ENCODE measurements at regions not wholly inside any gene's neighbourhood (a gene's known extent, or its start where the extent isn't known, plus 50 kb on each side); places are given as distances from the start of the nearest gene placed in this dataset.

DNA sequence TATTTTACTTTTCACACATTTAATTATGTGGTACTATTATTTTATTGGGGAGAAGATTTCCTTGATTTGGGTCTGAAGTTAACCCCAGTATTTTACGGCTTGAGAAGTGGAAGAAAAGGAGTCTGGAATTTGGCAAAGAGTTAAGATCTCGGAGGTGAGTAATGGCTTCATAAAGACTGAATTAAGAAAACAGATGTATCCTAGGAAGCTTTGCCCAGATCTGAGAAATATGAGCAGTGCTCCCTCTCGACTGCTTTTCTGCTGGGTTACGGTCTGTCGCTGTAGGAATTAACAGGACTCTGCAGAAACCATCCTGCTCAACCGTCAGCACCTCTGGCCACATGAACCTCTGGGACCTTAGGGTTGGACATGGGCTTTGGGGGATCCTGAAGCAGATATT, 163.6 kb upstream of the NDN start:
- ChIA-PET CTCF (no interaction called here), POLR2A (ENCODE audit: unreplicated experiment) (no interaction called here)
- BruUV-seq (replicated peaks): no TSS peak
- Histone ChIP-seq H3K4me3 (no peak overlapping the region), H3K9me3 (ENCODE audit: insufficient read depth, low read depth) (no peaks in the 10 kb centered on the region), H4K20me1 (ENCODE audit: insufficient read depth) (no peaks in the 10 kb centered on the region), H3K4me2 (no peak overlapping the region), H3K4me1 (replicated peaks; ENCODE audit: insufficient read depth) (no peaks in the 10 kb centered on the region), H3K27ac (no peak overlapping the region), H3K79me2 (ENCODE audit: low read depth) (no peaks in the 10 kb centered on the region), H3K9me2 (ENCODE audit: insufficient read depth) (no peaks in the 10 kb centered on the region), H3K36me3 (ENCODE audit: low read depth) (no peaks in the 10 kb centered on the region), H3K27me3 (ENCODE audit: insufficient read depth, low read depth) (no peaks in the 10 kb centered on the region), H2AFZ (no peak overlapping the region), H3F3A (ENCODE audit: insufficient read depth, low read depth) (no peaks in the 10 kb centered on the region)
- DNase-seq: no peak
- TF ChIP-seq EZH2 (IDR thresholded peaks at IDR 0.05; ENCODE audit: low read depth) (no peak), CTCF (conservative IDR thresholded peaks at IDR 0.05) (no peak)
- intact Hi-C loops (cut with micrococcal nuclease; ENCODE audit: unreplicated experiment): no loop called here

DNA sequence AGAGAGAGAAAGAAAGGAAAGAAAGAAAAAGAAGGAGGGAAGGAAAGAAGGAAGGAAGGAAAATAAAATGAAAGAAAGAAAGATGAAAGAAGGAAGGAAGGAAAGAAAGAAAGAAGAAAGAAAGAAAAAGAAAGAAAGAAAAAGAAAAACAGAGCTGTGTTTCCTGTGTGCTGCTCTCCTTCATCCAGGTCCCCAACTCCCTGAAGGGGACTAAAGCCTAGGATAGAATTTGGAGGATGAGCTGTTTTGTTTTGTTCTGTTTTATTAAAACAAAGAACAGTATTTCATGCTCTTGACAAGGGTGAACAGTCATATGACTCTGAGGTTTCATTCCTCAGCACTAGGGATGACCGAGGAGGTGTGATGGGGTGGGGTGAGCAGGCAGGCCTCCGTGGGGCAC, 164.8 kb upstream of the NDN start:
- TF ChIP-seq CTCF (conservative IDR thresholded peaks at IDR 0.05) (no peak), EZH2 (IDR thresholded peaks at IDR 0.05; ENCODE audit: low read depth) (no peak)
- Histone ChIP-seq H3K27ac (no peak overlapping the region), H3F3A (ENCODE audit: insufficient read depth, low read depth) (no peaks in the 10 kb centered on the region), H3K4me3 (no peak overlapping the region), H3K36me3 (ENCODE audit: low read depth) (no peaks in the 10 kb centered on the region), H4K20me1 (ENCODE audit: insufficient read depth) (no peaks in the 10 kb centered on the region), H3K4me2 (no peak overlapping the region), H3K79me2 (ENCODE audit: low read depth) (no peaks in the 10 kb centered on the region), H3K9me3 (ENCODE audit: insufficient read depth, low read depth) (no peaks in the 10 kb centered on the region), H3K9me2 (ENCODE audit: insufficient read depth) (no peaks in the 10 kb centered on the region), H2AFZ (no peak overlapping the region), H3K27me3 (ENCODE audit: insufficient read depth, low read depth) (no peaks in the 10 kb centered on the region), H3K4me1 (replicated peaks; ENCODE audit: insufficient read depth) (no peaks in the 10 kb centered on the region)
- ChIA-PET CTCF (no interaction called here), POLR2A (ENCODE audit: unreplicated experiment) (no interaction called here)
- no peak for DNase-seq
- intact Hi-C loops (cut with micrococcal nuclease; ENCODE audit: unreplicated experiment): no loop called here
- no TSS peak for BruUV-seq (replicated peaks)

DNA sequence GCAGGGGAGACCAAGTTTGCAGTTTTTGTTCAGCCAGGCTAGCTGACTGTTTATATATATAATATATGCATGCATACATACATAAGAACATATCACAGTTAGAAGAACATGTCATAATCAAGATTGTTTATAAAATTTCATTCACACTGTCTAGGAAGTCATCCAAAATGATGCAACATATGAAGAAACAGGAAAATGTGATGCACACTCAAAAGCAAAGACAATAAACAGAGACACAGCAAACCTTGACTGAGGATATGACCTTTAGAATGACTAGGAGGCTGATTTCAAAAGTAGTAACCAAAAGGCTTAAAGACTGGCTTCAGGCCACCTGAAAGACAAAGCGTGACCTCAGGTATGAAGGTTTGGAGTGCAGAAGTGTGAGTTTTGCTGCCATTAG, 166.2 kb upstream of the NDN start:
- Histone ChIP-seq H3K4me2 (no peak overlapping the region), H3K9me2 (ENCODE audit: insufficient read depth) (no peaks in the 10 kb centered on the region), H4K20me1 (ENCODE audit: insufficient read depth) (no peaks in the 10 kb centered on the region), H3K27ac (no peak overlapping the region), H3F3A (ENCODE audit: insufficient read depth, low read depth) (no peaks in the 10 kb centered on the region), H3K36me3 (ENCODE audit: low read depth) (no peaks in the 10 kb centered on the region), H2AFZ (no peak overlapping the region), H3K4me3 (no peak overlapping the region), H3K79me2 (ENCODE audit: low read depth) (no peaks in the 10 kb centered on the region), H3K27me3 (ENCODE audit: insufficient read depth, low read depth) (no peaks in the 10 kb centered on the region), H3K4me1 (replicated peaks; ENCODE audit: insufficient read depth) (no peaks in the 10 kb centered on the region), H3K9me3 (ENCODE audit: insufficient read depth, low read depth) (no peaks in the 10 kb centered on the region)
- intact Hi-C loops (cut with micrococcal nuclease; ENCODE audit: unreplicated experiment): no loop called here
- no peak for DNase-seq
- ChIA-PET CTCF (no interaction called here), POLR2A (ENCODE audit: unreplicated experiment) (no interaction called here)
- TF ChIP-seq EZH2 (IDR thresholded peaks at IDR 0.05; ENCODE audit: low read depth): no peak
- TF ChIP-seq CTCF (conservative IDR thresholded peaks at IDR 0.05): no peak
- BruUV-seq (replicated peaks): no TSS peak

All from PC-9 (cell line).